ENCODE measurements at regions not wholly inside any gene's neighbourhood (a gene's known extent, or its start where the extent isn't known, plus 50 kb on each side); places are given as distances from the start of the nearest gene placed in this dataset.

DNA sequence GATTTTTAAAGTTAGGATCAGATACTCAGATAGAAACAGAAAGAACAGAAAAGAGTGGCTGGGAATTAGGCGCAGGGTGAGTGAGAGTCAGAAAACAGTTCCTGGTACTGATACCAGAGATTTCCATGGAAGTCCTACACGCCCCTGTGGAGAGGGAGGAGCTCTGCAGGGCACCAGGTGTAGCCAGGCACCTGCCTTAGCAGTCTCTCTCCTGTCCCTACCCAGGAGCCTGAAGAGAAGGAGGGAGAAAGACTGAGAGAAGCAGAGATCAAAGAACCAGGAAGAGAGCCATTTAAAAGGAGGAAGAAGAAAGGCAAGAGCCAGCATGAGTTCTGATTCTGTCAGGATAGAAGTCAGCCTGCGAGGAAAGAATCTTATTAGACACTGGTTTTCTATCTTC, 65.0 kb downstream of the CBLN1 start:
- no peak for DNase-seq (ENCODE audit: low read depth in 2 of 2)

DNA sequence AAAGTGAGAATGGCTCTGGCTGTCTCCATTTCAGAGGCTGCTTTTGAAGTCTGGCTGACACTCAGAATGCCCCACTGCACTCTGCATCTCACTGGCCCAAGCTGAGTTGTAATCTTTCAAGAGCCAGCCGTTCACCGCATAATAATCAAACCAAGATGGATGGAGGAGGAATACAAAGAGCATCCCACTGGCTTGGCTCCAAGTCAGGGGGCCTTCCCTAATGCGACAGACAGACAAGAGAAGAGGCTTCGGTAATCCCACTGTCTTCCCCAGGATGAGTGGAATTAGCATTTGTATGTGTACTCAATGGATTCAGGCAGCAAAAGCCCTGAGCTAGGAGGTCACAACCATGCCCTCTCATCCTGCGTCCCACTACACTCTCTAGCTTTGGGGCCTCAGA, 68.0 kb downstream of the CBLN1 start:
- no peak for DNase-seq (ENCODE audit: low read depth in 2 of 2)

- DNase-seq (ENCODE audit: low read depth in 2 of 2): no peak
Measured at GRCh38 chr16:49204191-49204590, 77.4 kb downstream of the CBLN1 start.

GRCh38 chr16:49203361-49203760, 78.3 kb downstream of the CBLN1 start:
- no peak for DNase-seq (ENCODE audit: low read depth in 2 of 2)

DNA sequence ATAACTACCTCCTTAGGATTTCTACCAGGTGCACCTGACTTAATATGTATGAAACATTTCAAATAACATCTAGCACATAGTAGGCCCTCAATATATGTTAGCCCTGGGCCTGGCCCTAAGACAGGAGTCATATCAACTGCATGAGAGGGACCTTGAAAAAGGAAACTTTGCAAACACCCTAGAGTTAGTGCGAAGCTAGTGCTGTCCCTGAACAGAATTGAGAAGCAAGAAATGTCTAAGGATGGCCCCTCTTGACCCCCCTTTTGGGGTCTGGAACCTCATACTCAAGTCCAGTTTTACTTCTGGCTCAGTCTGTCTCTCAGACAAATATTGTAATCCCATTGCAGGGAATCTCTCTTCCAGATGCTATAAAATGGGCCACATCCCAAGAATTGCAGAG, 80.5 kb downstream of the CBLN1 start:
- DNase-seq (ENCODE audit: low read depth in 2 of 2): no peak

DNA sequence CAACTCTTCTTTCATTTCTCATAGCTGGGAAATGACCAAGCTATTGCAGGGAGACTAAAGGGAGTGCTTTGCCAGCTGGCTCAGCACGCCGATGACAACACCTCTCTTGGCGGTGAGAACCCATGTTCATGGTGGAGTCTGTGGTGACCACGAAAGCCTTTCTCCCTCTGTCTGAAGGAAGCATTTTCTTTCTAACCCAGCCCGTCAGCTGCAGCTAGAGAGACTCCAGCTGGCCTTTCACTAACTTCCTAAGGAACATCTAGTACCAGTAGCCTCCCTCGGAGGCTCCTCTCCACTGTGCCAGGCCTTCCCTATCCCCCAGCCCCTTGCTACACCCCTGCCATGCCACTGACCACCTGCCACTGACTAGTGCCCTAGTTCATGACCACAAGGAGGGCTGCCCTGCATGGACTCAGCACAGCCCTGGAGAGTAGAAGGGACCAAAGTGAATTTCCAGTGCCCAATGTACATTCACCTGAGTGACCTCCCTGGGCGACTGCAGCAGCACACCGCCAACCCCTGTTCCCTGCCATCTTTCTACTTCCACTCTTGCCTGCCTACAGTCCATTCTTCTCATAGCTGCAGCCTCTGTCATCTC, 81.3 kb downstream of the CBLN1 start:
- DNase-seq (ENCODE audit: low read depth in 2 of 2): no peak

DNA sequence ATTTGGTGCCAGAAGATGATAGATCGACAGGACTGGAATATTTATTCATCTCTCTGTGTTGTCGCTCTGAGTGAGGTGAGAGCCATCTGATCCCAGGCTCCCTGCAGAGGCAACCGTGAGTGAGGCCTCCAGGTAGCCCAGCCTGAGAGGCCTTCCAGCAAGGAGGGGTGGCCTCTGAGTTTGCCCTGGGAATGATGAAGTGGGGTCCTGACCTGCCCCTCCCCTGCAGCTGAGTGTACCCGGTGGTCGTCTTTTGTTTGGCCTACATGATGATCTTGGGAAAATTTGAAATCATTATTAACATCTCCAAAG, 86.4 kb downstream of the CBLN1 start:
- no peak for DNase-seq (ENCODE audit: low read depth in 2 of 2)

- no peak for DNase-seq (ENCODE audit: low read depth in 2 of 2)
Measured at GRCh38 chr16:49194537-49195236, 87.0 kb downstream of the CBLN1 start.

DNA sequence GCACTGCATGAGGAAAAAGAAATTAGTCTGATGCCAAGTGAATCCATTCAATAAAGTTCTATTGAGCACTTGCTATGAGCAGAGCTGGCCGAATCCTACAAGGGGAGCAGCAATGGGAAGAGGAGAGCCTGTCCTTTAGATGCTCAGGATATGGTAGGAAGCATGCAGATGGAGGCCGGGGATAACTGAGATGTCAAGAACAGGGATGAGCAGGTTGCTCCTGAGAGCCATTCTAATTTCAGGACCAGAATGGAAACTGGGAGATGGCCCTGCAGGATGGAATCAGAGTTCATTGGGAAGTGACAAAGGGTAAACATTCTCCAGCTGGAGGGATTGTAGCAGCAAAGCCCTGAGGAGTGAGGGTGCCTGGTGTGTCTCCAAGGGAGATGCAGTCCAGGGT, 88.0 kb downstream of the CBLN1 start:
- DNase-seq (ENCODE audit: low read depth in 2 of 2): no peak

GRCh38 chr16:49189286-49189685, 92.4 kb downstream of the CBLN1 start:
- DNase-seq (ENCODE audit: low read depth in 2 of 2): no peak

DNA sequence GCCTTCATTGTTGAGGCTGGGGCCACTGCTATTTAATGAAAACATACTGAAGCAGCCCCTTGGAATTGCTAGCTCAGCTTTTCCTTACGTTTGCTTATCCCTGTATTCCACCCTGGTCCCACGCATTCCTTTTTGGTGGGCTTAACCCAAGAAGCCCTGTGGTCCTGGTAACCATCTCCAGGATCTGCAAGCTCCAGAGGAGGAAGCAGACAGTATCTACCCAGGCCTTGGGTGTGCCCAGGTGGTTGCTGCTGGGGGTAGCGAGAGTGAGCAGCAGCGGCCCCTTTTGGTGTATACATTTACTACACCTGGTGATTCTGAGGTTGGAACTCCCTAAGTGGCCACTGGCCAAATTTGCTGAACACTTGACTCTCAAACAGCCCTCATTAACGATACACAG, 97.7 kb downstream of the CBLN1 start:
- no peak for DNase-seq (ENCODE audit: low read depth in 2 of 2)

DNA sequence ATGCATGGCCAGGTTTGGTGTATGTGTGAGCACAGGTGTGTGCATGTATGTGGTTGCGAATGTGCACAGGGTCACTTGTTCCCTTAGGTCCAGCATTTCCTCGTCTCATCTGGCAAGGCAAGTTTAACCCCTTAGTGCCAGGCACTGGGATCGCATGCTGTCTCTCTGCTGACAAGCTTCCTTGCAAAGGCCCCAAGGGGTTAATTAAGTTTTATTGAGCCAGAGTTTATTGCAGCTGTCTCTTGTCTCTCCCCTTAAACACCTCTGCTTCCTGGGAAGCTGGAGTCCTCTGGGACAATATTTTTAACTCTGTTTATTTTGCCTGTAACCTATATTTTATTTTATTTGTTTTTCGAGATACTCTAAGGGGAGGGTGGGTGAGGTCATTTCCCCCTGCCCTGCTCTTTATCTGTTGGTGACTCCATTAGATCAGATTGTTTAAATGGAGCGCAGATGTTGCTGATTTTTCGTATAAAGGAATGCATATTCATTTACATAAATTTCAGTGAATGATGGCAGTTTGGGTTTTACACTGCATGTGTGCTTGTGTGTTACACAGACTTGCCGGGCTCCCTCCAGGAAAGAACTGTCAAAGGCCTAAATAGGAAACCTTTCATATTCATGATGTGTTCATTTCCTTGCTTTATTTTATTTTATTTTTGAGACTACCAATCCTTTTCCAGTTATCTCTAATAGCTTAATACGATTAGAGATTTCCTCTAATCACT, 99.7 kb downstream of the CBLN1 start:
- DNase-seq (ENCODE audit: low read depth in 2 of 2): no peak

DNA sequence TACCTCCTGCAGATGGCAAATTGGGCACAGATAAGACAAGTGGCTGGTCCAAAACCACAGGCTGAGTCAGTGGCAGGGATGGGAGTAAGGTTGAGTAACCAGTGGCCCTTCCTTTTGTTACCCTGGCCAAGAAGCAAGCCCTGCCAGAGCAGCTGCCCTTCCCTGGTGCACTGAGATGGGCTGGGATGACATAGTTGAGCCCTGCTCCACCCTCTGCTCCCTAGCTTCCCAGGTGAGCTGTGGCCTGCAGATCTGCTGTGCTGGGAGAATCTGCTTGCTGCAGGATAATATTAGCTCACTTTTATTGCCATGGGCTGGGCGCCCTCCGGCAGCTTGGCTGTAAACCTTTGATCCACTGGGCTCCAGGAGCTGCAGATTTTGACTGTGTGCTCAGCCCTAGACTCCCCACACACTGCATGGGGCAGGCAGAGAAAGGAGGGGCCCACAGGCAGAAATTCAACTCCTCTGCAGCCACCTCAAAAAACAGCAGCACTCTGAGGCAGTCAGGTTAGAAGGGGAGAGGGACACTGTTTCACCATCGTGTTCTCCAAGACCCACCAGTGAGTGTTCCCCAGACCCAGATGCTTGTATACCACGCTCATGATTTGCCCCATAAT, 101.8 kb downstream of the CBLN1 start:
- no peak for DNase-seq (ENCODE audit: low read depth in 2 of 2)

DNA sequence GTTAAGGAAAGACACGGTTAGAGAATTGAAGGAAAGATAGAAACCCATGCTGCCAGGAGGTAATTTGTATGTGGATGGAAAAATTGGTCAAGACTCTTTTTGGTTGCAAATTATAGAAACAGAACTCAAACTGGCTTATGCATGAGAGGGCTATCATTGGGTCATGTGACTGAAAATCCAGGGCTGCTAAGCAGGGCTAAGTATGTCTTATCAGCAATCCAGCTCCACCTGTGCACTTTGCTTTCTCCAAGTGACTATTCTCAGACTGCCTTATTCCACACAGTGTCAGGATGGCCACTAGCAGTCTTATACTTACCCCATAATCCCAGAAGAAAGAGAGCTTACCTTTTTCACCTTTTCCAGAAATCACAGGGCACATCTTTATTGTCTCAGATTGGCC, 113.5 kb downstream of the CBLN1 start:
- DNase-seq (ENCODE audit: low read depth in 2 of 2): no peak

- DNase-seq (ENCODE audit: low read depth in 2 of 2): no peak
Measured at GRCh38 chr16:49165025-49165424, 116.6 kb downstream of the CBLN1 start.

DNA sequence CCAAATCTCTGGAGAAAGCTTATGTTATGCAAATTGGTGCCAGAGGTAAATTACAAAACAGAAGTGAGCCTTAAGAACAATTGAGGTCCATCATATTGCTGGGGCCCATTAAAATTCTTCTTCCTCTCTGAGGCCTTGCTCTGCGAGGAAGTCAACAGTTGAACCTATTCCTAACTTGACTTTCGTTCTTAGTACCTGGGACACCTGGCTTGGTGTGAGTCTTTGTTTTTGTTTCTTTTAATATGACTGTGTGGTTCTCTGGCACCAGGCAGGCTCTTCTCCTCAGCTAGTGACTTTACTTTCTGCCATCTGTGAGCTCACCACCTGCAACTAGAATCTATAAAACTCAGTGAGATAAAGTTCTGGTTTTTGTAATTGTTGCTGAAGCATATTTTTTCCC, 120.4 kb downstream of the CBLN1 start:
- DNase-seq (ENCODE audit: low read depth in 2 of 2): no peak

GRCh38 chr16:49158029-49158642, 123.5 kb downstream of the CBLN1 start:
- no peak for DNase-seq (ENCODE audit: low read depth in 2 of 2)

- DNase-seq (ENCODE audit: low read depth in 2 of 2): no peak
Measured at GRCh38 chr16:49150341-49150740, 131.3 kb downstream of the CBLN1 start.

- no peak for DNase-seq (ENCODE audit: low read depth in 2 of 2)
Measured at GRCh38 chr16:49148410-49148809, 133.2 kb downstream of the CBLN1 start.

- DNase-seq (ENCODE audit: low read depth in 2 of 2): no peak
Measured at GRCh38 chr16:49140618-49141017, 141.0 kb downstream of the CBLN1 start.

DNA sequence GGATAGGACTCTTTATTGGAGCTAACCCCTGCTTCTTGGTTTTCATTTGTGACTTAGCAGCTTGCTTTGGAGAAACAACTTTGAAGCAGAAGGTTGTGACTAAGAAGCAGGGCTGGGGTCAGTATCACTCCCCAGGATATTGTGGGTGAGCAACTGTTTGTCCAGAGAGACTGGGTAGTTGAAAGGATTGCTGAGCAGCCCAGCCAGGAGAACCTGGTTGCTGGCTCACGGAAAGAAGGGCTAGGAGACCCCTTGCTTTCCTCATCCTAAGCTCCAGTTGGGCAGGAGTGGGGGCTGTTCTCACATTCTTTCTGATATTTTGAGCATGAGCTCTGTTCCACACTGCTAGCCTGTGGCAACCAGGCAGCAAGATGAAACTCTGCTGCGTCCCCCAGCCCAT, 151.2 kb downstream of the CBLN1 start:
- no peak for DNase-seq (ENCODE audit: low read depth in 2 of 2)

GRCh38 chr16:49129935-49130334, 151.7 kb downstream of the CBLN1 start:
- no peak for DNase-seq (ENCODE audit: low read depth in 2 of 2)

DNA sequence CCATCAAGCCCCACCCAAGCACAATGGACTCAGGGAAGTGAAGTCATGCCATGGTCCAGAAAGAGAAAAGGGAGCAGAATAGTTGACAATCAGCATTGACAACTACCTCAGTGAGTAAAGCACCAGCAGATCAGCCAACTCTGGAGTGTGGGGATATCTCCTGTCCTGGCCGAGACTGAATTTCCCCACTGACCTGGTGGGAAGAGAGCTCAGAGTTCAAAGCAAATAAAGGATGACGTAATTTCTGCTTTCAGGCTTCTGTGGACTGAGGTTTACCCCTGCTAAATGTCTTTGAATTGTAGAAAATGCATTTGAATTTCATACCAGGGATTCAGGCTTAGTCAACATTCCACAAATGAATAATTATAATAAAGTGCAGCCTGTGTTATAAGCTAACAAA, 152.9 kb downstream of the CBLN1 start:
- DNase-seq (ENCODE audit: low read depth in 2 of 2): no peak

Measured in stimulated activated CD8-positive, alpha-beta memory T cell treated with anti-CD3 and anti-CD28 coated beads, Interleukin-15, amount 100 ng/mL, for 48 hours (primary cell).